ENCODE measurements at regions not wholly inside any gene's neighbourhood (a gene's known extent, or its start where the extent isn't known, plus 50 kb on each side); places are given as distances from the start of the nearest gene placed in this dataset.
"Not testable (repeated sequence)": the region's sequence is repeated elsewhere in the genome, so short reads cannot be mapped to it uniquely, and the experiment has no call there.

DNA sequence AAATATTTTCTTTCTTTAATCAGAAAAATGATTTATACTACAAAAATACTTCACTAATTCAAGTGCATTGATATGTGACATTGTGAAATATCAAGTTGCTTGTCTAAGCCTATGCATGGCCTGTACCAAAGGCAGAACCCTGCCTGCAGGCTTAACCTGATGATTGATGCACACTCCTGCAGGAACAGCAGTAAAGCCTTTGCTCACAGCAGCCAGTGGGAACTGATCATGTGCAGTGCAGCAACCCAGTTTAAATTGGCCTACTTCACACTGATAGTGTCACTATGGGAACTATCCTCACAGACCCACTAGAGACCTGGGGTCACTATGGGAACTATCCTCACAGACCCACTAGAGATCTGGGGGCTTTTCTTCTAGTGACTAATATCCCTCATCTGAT lies 603.8 kb downstream of the RAPGEF2 start (continued):
- TF ChIP-seq HES2 (IDR thresholded peaks at IDR 0.05) (no peak), TFCP2L1 (CRISPR knock-in tag; IDR thresholded peaks at IDR 0.05) (no peak), CHD2 (IDR thresholded peaks at IDR 0.05; ENCODE audit: low read length, partially characterized antibody) (no peak), JUN (IDR thresholded peaks at IDR 0.05) (no peak), BCL3 (IDR thresholded peaks at IDR 0.05) (no peak)

DNA sequence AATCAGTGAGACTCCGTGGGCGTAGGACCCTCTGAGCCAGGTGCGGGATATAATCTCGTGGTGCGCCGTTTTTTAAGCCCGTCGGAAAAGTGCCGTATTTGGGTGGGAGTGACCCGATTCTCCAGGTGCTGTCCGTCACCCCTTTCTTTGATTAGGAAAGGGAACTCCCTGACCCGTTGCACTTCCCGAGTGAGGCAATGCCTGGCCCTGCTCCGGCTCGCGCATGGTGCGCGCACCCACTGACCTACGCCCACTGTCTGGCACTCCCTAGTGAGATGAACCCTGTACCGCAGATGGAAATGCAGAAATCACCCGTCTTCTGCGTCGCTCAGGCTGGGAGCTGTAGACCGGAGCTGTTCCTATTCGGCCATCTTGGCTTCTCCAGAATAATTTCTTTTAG lies 612.3 kb downstream of the RAPGEF2 start:
- ATAC-seq; H3K4me2 ChIP-seq; H3K27ac ChIP-seq; CTCF ChIA-PET; POLR2A ChIA-PET; DNase-seq (ENCODE audit: low read depth in 1 of 2, low spot score in 1 of 2); H3K4me3 ChIP-seq; H3K9me3 ChIP-seq; FAIRE-seq; H3K4me1 ChIP-seq: not testable (repeated sequence)
- WGBS (ENCODE audit: missing lambda C conversion rate), result 76% methylated on average over 6 of the region's 25 CpGs

DNA sequence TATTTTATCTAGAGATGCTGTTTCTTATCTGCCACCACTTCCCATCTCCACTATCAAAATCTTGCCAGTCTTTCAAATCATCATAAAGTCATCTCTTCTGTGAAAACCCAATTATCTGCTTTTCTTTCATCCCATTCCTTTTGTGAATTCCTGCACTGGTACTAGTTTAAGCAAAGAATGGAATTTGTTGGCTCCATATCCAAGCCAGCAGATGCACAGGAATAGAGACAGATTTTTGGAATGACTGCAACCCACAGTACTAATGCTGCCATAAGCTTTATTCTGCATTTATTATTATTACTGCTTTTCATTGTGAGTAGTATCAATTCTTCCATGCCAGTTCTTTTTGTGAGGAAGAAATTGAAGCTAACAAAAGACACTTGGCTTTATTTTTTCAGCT lies 616.7 kb downstream of the RAPGEF2 start:
- TF ChIP-seq ZC3H11A (IDR thresholded peaks at IDR 0.05) (no peak), CHD4 (IDR thresholded peaks at IDR 0.05; ENCODE audit: borderline replicate concordance) (no peak), CTCF (IDR thresholded peaks at IDR 0.05) (no peak), FOXS1 (CRISPR knock-in tag; IDR thresholded peaks at IDR 0.05) (no peak), RAD21 (conservative IDR thresholded peaks at IDR 0.05 in 1 of 2, IDR thresholded peaks at IDR 0.05 in 1 of 2) (no peak), POLR2AphosphoS2 (conservative IDR thresholded peaks at IDR 0.05; ENCODE audit: low read length) (no peak)
- H3K9me3 ChIP-seq, result no peaks in the 10 kb centered on the region
- POLR2A ChIA-PET, result no interaction called here
- no peak for DNase-seq (ENCODE audit: low read depth in 1 of 2, low spot score in 1 of 2)
- H3K27ac ChIP-seq, result no peak overlapping the region
- no peak overlapping the region for H3K4me2 ChIP-seq
- CTCF ChIA-PET, result no interaction called here
- H3K4me3 ChIP-seq, result no peak overlapping the region
- ATAC-seq, result no peak
- H3K4me1 ChIP-seq, result no peaks in the 10 kb centered on the region
- FAIRE-seq, result no peak

- Histone ChIP-seq H3K4me2 (no peak overlapping the region), H3K9me3 (no peaks in the 10 kb centered on the region), H3K4me1 (no peaks in the 10 kb centered on the region), H3K27ac (no peak overlapping the region), H3K4me3 (no peak overlapping the region)
- no peak for FAIRE-seq
- no peak for DNase-seq (ENCODE audit: low read depth in 1 of 2, low spot score in 1 of 2)
- 41% methylated on average over 3 of the region's 16 CpGs for WGBS (ENCODE audit: missing lambda C conversion rate)
- CTCF ChIA-PET, result no interaction called here
- POLR2A ChIA-PET, result no interaction called here
- no peak for ATAC-seq
- TF ChIP-seq USF2 (IDR thresholded peaks at IDR 0.05) (no peak), HOXB13 (CRISPR knock-in tag; IDR thresholded peaks at IDR 0.05; ENCODE audit: low read depth) (no peak), PHF8 (IDR thresholded peaks at IDR 0.05; ENCODE audit: borderline replicate concordance, low read depth) (no peak), RAD21 (conservative IDR thresholded peaks at IDR 0.05 in 1 of 2, IDR thresholded peaks at IDR 0.05 in 1 of 2) (no peak), RNF2 (IDR thresholded peaks at IDR 0.05; ENCODE audit: borderline replicate concordance, low read depth) (no peak), CTCF (IDR thresholded peaks at IDR 0.05) (no peak), RCOR1 (IDR thresholded peaks at IDR 0.05; ENCODE audit: low read depth, low read length) (no peak), EHF (CRISPR knock-in tag; IDR thresholded peaks at IDR 0.05) (no peak)
- TF ChIP-seq, protein P1, sequence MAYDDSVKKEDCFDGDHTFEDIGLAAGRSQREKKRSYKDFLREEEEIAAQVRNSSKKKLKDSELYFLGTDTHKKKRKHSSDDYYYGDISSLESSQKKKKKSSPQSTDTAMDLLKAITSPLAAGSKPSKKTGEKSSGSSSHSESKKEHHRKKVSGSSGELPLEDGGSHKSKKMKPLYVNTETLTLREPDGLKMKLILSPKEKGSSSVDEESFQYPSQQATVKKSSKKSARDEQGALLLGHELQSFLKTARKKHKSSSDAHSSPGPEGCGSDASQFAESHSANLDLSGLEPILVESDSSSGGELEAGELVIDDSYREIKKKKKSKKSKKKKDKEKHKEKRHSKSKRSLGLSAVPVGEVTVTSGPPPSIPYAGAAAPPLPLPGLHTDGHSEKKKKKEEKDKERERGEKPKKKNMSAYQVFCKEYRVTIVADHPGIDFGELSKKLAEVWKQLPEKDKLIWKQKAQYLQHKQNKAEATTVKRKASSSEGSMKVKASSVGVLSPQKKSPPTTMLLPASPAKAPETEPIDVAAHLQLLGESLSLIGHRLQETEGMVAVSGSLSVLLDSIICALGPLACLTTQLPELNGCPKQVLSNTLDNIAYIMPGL (CRISPR knock-in tag; IDR thresholded peaks at IDR 0.05; ENCODE audit: borderline replicate concordance), result no peak
- TF ChIP-seq, protein P2, sequence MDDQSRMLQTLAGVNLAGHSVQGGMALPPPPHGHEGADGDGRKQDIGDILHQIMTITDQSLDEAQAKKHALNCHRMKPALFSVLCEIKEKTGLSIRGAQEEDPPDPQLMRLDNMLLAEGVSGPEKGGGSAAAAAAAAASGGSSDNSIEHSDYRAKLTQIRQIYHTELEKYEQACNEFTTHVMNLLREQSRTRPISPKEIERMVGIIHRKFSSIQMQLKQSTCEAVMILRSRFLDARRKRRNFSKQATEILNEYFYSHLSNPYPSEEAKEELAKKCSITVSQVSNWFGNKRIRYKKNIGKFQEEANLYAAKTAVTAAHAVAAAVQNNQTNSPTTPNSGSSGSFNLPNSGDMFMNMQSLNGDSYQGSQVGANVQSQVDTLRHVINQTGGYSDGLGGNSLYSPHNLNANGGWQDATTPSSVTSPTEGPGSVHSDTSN (IDR thresholded peaks at IDR 0.05), result no peak
Measured at GRCh38 chr4:159722052-159722451, 619.2 kb downstream of the RAPGEF2 start.
